ENCODE measurements at regions not wholly inside any gene's neighbourhood (a gene's known extent, or its start where the extent isn't known, plus 50 kb on each side); places are given as distances from the start of the nearest gene placed in this dataset.

DNA sequence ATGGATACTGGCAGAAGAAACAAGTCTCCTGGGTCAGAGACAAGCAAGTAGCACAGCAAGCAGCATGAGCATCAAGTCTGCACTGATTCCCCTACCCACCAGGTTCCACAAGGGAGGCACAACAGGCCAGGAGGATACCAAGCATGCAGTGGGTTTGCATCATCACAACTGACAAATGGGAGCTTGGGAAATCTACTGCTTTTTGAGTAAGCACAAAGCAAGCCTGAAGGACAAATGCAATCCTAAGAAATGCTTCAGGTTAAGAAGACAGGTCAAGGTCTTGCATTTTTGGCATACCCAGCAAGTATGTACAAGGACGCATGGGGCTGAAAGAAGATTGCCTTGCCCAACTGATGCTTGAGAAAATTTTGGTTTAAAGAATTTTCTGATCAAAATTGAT, 279.6 kb downstream of the PDGFC start:
- Histone ChIP-seq H3K4me1 (no peaks in the 10 kb centered on the region), H3K9me3 (no peaks in the 10 kb centered on the region), H3K36me3 (no peaks in the 10 kb centered on the region), H3K4me3 (no peak overlapping the region), H3K27me3 (no peaks in the 10 kb centered on the region), H3K27ac (no peak overlapping the region)
- DNase-seq (no peak), ATAC-seq (no peak)
- TF ChIP-seq, protein P1, sequence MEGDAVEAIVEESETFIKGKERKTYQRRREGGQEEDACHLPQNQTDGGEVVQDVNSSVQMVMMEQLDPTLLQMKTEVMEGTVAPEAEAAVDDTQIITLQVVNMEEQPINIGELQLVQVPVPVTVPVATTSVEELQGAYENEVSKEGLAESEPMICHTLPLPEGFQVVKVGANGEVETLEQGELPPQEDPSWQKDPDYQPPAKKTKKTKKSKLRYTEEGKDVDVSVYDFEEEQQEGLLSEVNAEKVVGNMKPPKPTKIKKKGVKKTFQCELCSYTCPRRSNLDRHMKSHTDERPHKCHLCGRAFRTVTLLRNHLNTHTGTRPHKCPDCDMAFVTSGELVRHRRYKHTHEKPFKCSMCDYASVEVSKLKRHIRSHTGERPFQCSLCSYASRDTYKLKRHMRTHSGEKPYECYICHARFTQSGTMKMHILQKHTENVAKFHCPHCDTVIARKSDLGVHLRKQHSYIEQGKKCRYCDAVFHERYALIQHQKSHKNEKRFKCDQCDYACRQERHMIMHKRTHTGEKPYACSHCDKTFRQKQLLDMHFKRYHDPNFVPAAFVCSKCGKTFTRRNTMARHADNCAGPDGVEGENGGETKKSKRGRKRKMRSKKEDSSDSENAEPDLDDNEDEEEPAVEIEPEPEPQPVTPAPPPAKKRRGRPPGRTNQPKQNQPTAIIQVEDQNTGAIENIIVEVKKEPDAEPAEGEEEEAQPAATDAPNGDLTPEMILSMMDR (IDR thresholded peaks at IDR 0.05), result no peak
- intact Hi-C loops (cut with DNase I), result no loop called here

DNA sequence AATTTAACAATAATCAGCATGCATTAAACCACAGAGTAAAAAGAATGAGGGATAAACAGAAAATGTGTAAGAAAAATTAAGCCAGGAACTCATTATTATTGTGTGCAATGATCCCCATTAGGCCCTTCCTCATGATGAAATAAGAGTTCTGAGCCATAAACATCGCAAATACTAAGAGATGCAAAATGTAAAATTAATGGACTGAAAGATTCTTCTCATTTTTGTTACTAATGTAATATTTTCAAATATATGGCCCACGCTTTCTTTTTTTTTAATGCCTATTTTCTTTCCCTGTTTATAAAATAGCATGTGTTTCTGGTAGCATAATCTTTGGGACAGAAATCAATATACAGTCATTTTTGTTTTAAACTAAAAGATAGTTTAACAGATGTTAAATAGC, 281.0 kb downstream of the PDGFC start:
- Histone ChIP-seq H3K27ac (no peak overlapping the region), H3K36me3 (no peaks in the 10 kb centered on the region), H3K4me1 (no peaks in the 10 kb centered on the region), H3K9me3 (no peaks in the 10 kb centered on the region), H3K4me3 (no peak overlapping the region), H3K27me3 (no peaks in the 10 kb centered on the region)
- TF ChIP-seq, protein P1 (IDR thresholded peaks at IDR 0.05), result no peak
- no peak for DNase-seq
- no peak for ATAC-seq
- intact Hi-C loops (cut with DNase I), result no loop called here

DNA sequence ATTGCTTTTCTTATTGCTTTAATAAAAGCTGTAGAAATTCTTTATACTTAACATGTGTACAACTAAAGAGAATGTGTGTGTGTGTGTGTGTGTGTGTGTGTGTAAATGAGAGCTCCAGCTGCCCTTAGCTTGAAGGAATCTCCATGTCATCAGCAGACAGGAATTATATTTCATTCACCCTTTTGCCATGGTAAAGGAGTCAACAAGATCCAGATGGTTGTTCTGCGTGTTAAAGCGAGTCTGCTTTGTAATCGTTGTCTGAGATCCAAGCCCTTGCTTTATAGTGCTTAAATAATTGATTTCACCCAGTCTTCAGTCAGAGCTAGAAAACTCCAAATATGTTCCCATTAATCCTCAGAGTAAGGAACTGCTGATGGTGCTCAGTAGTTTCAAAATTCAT, 285.5 kb downstream of the PDGFC start:
- intact Hi-C loops (cut with DNase I), result no loop called here
- Histone ChIP-seq H3K27me3 (no peaks in the 10 kb centered on the region), H3K36me3 (no peaks in the 10 kb centered on the region), H3K4me3 (no peak overlapping the region), H3K27ac (no peak overlapping the region), H3K4me1 (no peaks in the 10 kb centered on the region), H3K9me3 (no peaks in the 10 kb centered on the region)
- no peak for ATAC-seq
- no peak for DNase-seq
- TF ChIP-seq, protein P1 (IDR thresholded peaks at IDR 0.05), result no peak

DNA sequence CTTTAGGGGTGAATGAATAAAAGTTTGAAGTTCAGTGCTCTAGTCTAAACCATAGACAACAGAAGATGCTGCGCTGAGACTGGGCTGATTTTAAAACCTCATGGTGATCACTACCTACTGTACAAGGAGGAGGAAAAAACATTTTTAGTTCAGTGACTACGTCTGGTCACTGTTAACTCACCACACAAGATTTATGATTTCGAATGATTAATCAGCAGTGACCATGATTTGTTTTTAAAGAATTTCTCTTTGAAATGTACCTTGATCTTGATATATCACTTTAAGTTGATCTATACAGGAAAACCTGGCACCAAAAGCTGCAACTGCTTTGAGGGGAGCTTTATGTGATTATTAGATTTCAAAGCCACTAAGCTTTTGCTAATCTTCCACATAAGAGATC, 286.3 kb downstream of the PDGFC start:
- Histone ChIP-seq H3K4me3 (no peak overlapping the region), H3K9me3 (no peaks in the 10 kb centered on the region), H3K27me3 (no peaks in the 10 kb centered on the region), H3K36me3 (no peaks in the 10 kb centered on the region), H3K4me1 (no peaks in the 10 kb centered on the region), H3K27ac (no peak overlapping the region)
- no peak for DNase-seq
- intact Hi-C loops (cut with DNase I), result no loop called here
- TF ChIP-seq, protein P1 (IDR thresholded peaks at IDR 0.05), result no peak
- ATAC-seq, result no peak

GRCh38 chr4:156677656-156678055, 293.9 kb downstream of the PDGFC start:
- no peaks in the 10 kb centered on the region for H3K36me3 ChIP-seq
- ATAC-seq, result no peak
- H3K27ac ChIP-seq, result no peak overlapping the region
- no peak for DNase-seq
- TF ChIP-seq, protein P1 (IDR thresholded peaks at IDR 0.05), result no peak
- intact Hi-C loops (cut with DNase I), result no loop called here
- no peaks in the 10 kb centered on the region for H3K4me1 ChIP-seq
- no peaks in the 10 kb centered on the region for H3K9me3 ChIP-seq
- no peaks in the 10 kb centered on the region for H3K27me3 ChIP-seq
- H3K4me3 ChIP-seq, result no peak overlapping the region

DNA sequence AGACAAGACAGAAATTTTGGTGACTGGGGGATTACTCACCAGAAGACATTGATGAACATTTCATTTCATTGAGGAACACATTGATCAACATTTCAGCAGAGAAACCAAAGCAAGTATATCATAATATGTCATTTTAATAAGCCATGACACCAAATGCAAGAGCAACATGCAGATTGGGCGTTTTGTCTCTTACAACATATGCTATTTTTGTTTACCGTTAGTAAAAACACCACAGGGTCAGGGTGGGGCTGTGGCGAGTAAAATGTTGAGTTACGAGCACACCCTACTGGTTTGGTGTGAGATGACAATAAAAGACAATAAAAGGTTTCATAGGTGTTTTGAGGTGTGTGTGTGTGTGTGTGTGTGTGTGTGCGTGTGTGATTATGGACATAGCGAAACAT, 294.5 kb downstream of the PDGFC start:
- H3K9me3 ChIP-seq, result no peaks in the 10 kb centered on the region
- no peak overlapping the region for H3K27ac ChIP-seq
- no peak for DNase-seq
- no peak overlapping the region for H3K4me3 ChIP-seq
- TF ChIP-seq, protein P1 (IDR thresholded peaks at IDR 0.05), result peak; percentile 18
- no peaks in the 10 kb centered on the region for H3K4me1 ChIP-seq
- intact Hi-C loops (cut with DNase I), result no loop called here
- no peaks in the 10 kb centered on the region for H3K36me3 ChIP-seq
- no peaks in the 10 kb centered on the region for H3K27me3 ChIP-seq
- peak; percentile 50 for ATAC-seq
